Choroid plexus epithelial cell (primary cell): ENCODE measurements at regions not wholly inside any gene's neighbourhood (a gene's known extent, or its start where the extent isn't known, plus 50 kb on each side); places are given as distances from the start of the nearest gene placed in this dataset.

Experiments used
- DNase-seq: peaks from one replicate; pipeline ENCODE4 v3.0.0-alpha.2; 2010; ENCODE audit warnings: low read depth
- H3K4me3 ChIP-seq: 2 replicates; pipeline ENCODE4 v1.5.1; 2011; ENCODE audit warnings: low read depth, mild to moderate bottlenecking, control low read depth, low read length, moderate library complexity
- CTCF ChIP-seq: conservative IDR thresholded peaks from 2 replicates; pipeline ENCODE4 v1.5.1; 2011; ENCODE audit warnings: low read depth, mild to moderate bottlenecking, control low read depth, inconsistent platforms, low read length, moderate library complexity

GRCh38 chr4:59983852-59984251, 1216.3 kb upstream of the ADGRL3 start:
- TF ChIP-seq CTCF = no peak
- H3K4me3 ChIP-seq = no peak overlapping the region
- no peak for DNase-seq

GRCh38 chr4:59987289-59987688, 1212.8 kb upstream of the ADGRL3 start:
- no peak overlapping the region for H3K4me3 ChIP-seq
- no peak for TF ChIP-seq CTCF
- no peak for DNase-seq

GRCh38 chr4:59994118-59994517, 1206.0 kb upstream of the ADGRL3 start:
- TF ChIP-seq CTCF = no peak
- no peak overlapping the region for H3K4me3 ChIP-seq
- no peak for DNase-seq

GRCh38 chr4:60002603-60003337, 1197.4 kb upstream of the ADGRL3 start:
- no peak overlapping the region for H3K4me3 ChIP-seq
- no peak for TF ChIP-seq CTCF
- DNase-seq = no peak

- DNase-seq = no peak
- TF ChIP-seq CTCF = no peak
- H3K4me3 ChIP-seq = no peak overlapping the region
Observed at GRCh38 chr4:60013464-60014184, 1186.5 kb upstream of the ADGRL3 start.

GRCh38 chr4:60016971-60017370, 1183.2 kb upstream of the ADGRL3 start:
- no peak for DNase-seq
- H3K4me3 ChIP-seq = no peak overlapping the region
- TF ChIP-seq CTCF = no peak

- DNase-seq = no peak
- H3K4me3 ChIP-seq = no peak overlapping the region
- no peak for TF ChIP-seq CTCF
Observed at GRCh38 chr4:60019180-60019579, 1180.9 kb upstream of the ADGRL3 start.
